Neural progenitor cell (in vitro differentiated cells): ENCODE measurements at regions not wholly inside any gene's neighbourhood (a gene's known extent, or its start where the extent isn't known, plus 50 kb on each side); places are given as distances from the start of the nearest gene placed in this dataset.

ENCODE experiments used
- EZH2phosphoT487 ChIP-seq: fragments of 200-600 bp; sonication (generic); IDR thresholded peaks from 2 replicates; pipeline ENCODE4 v1.6.1; 2017; ENCODE audit warnings: antibody characterized with exemption
- TF ChIP-seq, protein P1 (sequence below): fragments of 200-600 bp; sonication (generic); IDR thresholded peaks from 2 replicates; pipeline ENCODE4 v1.5.1; 2017; ENCODE audit warnings: antibody characterized with exemption, mild to moderate bottlenecking

DNA sequence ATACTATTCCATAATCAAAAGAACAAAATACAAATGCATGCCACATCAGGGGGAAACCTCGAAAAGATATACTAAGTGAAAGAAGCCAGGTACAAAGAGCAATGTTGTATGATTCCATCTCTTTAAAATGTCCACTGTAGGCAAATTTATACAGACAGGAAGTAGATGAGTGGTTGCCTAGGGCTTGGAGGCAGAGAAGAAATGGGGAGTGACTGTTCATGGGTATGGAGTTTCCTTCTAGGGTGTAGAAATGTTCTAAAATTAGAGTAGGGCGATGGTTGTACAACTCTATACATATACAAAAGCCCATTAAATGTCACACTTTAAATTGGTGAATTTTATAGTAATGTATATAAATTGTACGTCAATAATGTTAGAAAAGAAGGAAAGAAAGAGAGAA, 128.1 kb downstream of the MAF start:
- TF ChIP-seq, protein P1, sequence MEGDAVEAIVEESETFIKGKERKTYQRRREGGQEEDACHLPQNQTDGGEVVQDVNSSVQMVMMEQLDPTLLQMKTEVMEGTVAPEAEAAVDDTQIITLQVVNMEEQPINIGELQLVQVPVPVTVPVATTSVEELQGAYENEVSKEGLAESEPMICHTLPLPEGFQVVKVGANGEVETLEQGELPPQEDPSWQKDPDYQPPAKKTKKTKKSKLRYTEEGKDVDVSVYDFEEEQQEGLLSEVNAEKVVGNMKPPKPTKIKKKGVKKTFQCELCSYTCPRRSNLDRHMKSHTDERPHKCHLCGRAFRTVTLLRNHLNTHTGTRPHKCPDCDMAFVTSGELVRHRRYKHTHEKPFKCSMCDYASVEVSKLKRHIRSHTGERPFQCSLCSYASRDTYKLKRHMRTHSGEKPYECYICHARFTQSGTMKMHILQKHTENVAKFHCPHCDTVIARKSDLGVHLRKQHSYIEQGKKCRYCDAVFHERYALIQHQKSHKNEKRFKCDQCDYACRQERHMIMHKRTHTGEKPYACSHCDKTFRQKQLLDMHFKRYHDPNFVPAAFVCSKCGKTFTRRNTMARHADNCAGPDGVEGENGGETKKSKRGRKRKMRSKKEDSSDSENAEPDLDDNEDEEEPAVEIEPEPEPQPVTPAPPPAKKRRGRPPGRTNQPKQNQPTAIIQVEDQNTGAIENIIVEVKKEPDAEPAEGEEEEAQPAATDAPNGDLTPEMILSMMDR: no peak
- no peak for TF ChIP-seq EZH2phosphoT487
